ENCODE measurements at regions not wholly inside any gene's neighbourhood (a gene's known extent, or its start where the extent isn't known, plus 50 kb on each side); places are given as distances from the start of the nearest gene placed in this dataset.

GRCh38 chr12:132401982-132402381, 72.6 kb upstream of the GALNT9 start:
- DNase-seq (ENCODE audit: low read depth): no peak
- no peak for TF ChIP-seq CTCF (conservative IDR thresholded peaks at IDR 0.05; ENCODE audit: low read depth, low read length)
- no peak overlapping the region for H3K4me3 ChIP-seq (ENCODE audit: low read depth, low read length)

- no peak for TF ChIP-seq CTCF (conservative IDR thresholded peaks at IDR 0.05; ENCODE audit: low read depth, low read length)
- DNase-seq (ENCODE audit: low read depth): no peak
- no peak overlapping the region for H3K4me3 ChIP-seq (ENCODE audit: low read depth, low read length)
Measured at GRCh38 chr12:132400011-132400641, 70.7 kb upstream of the GALNT9 start.

- no peak overlapping the region for H3K4me3 ChIP-seq (ENCODE audit: low read depth, low read length)
- DNase-seq (ENCODE audit: low read depth): no peak
- no peak for TF ChIP-seq CTCF (conservative IDR thresholded peaks at IDR 0.05; ENCODE audit: low read depth, low read length)
Measured at GRCh38 chr12:132399092-132400010, 70.0 kb upstream of the GALNT9 start.

- H3K4me3 ChIP-seq (ENCODE audit: low read depth, low read length): no peak overlapping the region
- no peak for DNase-seq (ENCODE audit: low read depth)
- TF ChIP-seq CTCF (conservative IDR thresholded peaks at IDR 0.05; ENCODE audit: low read depth, low read length): no peak
Measured at GRCh38 chr12:132398386-132398991, 69.1 kb upstream of the GALNT9 start.

GRCh38 chr12:132397934-132398385, 68.6 kb upstream of the GALNT9 start:
- no peak for DNase-seq (ENCODE audit: low read depth)
- TF ChIP-seq CTCF (conservative IDR thresholded peaks at IDR 0.05; ENCODE audit: low read depth, low read length): no peak
- H3K4me3 ChIP-seq (ENCODE audit: low read depth, low read length): no peak overlapping the region

- DNase-seq (ENCODE audit: low read depth): no peak
- no peak for TF ChIP-seq CTCF (conservative IDR thresholded peaks at IDR 0.05; ENCODE audit: low read depth, low read length)
- H3K4me3 ChIP-seq (ENCODE audit: low read depth, low read length): no peak overlapping the region
Measured at GRCh38 chr12:132397152-132397933, 68.0 kb upstream of the GALNT9 start.

Data from epithelial cell of proximal tubule (primary cell).